ENCODE measurements at regions not wholly inside any gene's neighbourhood (a gene's known extent, or its start where the extent isn't known, plus 50 kb on each side); places are given as distances from the start of the nearest gene placed in this dataset.

DNA sequence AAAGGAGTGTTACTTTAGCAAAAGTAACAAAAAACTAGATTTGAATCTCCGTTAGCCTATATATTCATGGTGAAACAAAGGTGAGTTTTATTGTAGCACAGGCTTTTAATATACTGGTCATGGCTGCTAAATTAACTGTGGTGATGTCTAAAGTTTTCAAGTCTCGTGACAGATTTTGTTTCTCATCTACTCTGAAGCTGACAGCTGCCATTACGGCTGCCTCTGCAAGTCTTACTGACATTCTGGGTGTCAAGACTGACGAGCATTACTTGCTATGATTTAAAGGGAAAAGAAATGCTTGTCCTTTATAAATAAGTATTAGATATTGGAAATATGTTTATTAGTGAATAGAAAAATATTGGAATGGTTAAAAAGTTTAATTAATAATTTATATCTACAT lies 207.7 kb downstream of the DSEL start:
- no peaks in the 10 kb centered on the region for H3K9me3 Mint-ChIP-seq
- H3K27ac Mint-ChIP-seq, result no peak overlapping the region
- H2BK120ac ChIP-seq (ENCODE audit: low read depth, low read length, poor library complexity, severe bottlenecking), result no peak overlapping the region
- H3K9me3 ChIP-seq (ENCODE audit: control insufficient read depth, low read depth, low read length), result no peaks in the 10 kb centered on the region
- H3K56ac ChIP-seq (ENCODE audit: insufficient read length, low read depth, low read length), result no peak overlapping the region
- no peaks in the 10 kb centered on the region for H3K79me2 ChIP-seq (ENCODE audit: insufficient read depth, low read length)
- no peaks in the 10 kb centered on the region for H3K23me2 ChIP-seq (ENCODE audit: insufficient read length, low read depth, low read length, poor library complexity, severe bottlenecking)
- no peak for DNase-seq
- H4K8ac ChIP-seq (replicated peaks; ENCODE audit: insufficient read length, low read depth, low read length), result no peak overlapping the region
- no peak overlapping the region for H2BK20ac ChIP-seq (ENCODE audit: low read depth, low read length, poor library complexity, severe bottlenecking)
- H3K18ac ChIP-seq (ENCODE audit: insufficient read length, low read depth, low read length), result no peak overlapping the region
- no peaks in the 10 kb centered on the region for H3K27me3 ChIP-seq (ENCODE audit: insufficient read depth, low read length)
- no peaks in the 10 kb centered on the region for H3K4me1 ChIP-seq (ENCODE audit: insufficient read depth, low read length)
- H3K27ac ChIP-seq (ENCODE audit: insufficient read length, low read depth, low read length), result no peak overlapping the region
- H2AK5ac ChIP-seq (ENCODE audit: insufficient read length, low read length), result no peak overlapping the region
- no peak overlapping the region for H2BK12ac ChIP-seq (ENCODE audit: insufficient read length, low read depth, low read length)
- no CpG with 5 or more reads among the region's 4 CpGs for WGBS (ENCODE audit: extremely low coverage, insufficient read length, low lambda C conversion rate)
- H3K27me3 Mint-ChIP-seq (ENCODE audit: low read depth), result no peaks in the 10 kb centered on the region
- H2AFZ ChIP-seq (ENCODE audit: low read length), result no peak overlapping the region
- no peak overlapping the region for H3K4me3 Mint-ChIP-seq
- H3K4me1 Mint-ChIP-seq, result no peaks in the 10 kb centered on the region
- no peak overlapping the region for H3K9ac ChIP-seq (ENCODE audit: extremely low read depth, insufficient read length, low read length)
- H4K91ac ChIP-seq (ENCODE audit: insufficient read length, low read depth, low read length), result no peak overlapping the region
- no peak overlapping the region for H2BK15ac ChIP-seq (ENCODE audit: low read depth, low read length)
- H3K14ac ChIP-seq (ENCODE audit: insufficient read depth, low read length), result no peak overlapping the region
- no peak overlapping the region for H3K23ac ChIP-seq (ENCODE audit: insufficient read length, low read depth, low read length)
- no peak overlapping the region for H2BK5ac ChIP-seq (ENCODE audit: insufficient read length, low read length)
- no peaks in the 10 kb centered on the region for H3K36me3 Mint-ChIP-seq (ENCODE audit: insufficient read depth in 1 of 3, low read depth in 3 of 3)
- no peak for TF ChIP-seq CTCF (conservative IDR thresholded peaks at IDR 0.05)
- H3K4me2 ChIP-seq (ENCODE audit: insufficient read depth, insufficient read length, low read length), result no peak overlapping the region
- H3T11ph ChIP-seq (ENCODE audit: low read length), result no peak overlapping the region
- H4K20me1 ChIP-seq (ENCODE audit: control insufficient read depth, insufficient read depth, insufficient read length), result no peaks in the 10 kb centered on the region
- H3K79me1 ChIP-seq (ENCODE audit: insufficient read depth, low read depth, low read length, poor library complexity, severe bottlenecking), result no peaks in the 10 kb centered on the region
- H3K4ac ChIP-seq (ENCODE audit: low read depth, low read length), result no peak overlapping the region
- H4K5ac ChIP-seq (ENCODE audit: insufficient read length, low read depth, low read length), result no peak overlapping the region
